Loucy (cell line): ENCODE measurements at regions not wholly inside any gene's neighbourhood (a gene's known extent, or its start where the extent isn't known, plus 50 kb on each side); places are given as distances from the start of the nearest gene placed in this dataset.

ENCODE experiments used
- H2AFZ ChIP-seq: fragments of 200-600 bp; sonication (generic); 2 replicates; pipeline ENCODE4 v1.6.0; 2016; ENCODE audit warnings: antibody characterized with exemption, mild to moderate bottlenecking, low read length, moderate library complexity
- H3F3A ChIP-seq: fragments of 200-600 bp; 2 replicates; pipeline ENCODE4 v1.6.0; 2016; ENCODE audit warnings: antibody characterized with exemption, low read depth, mild to moderate bottlenecking
- H3K27me3 ChIP-seq: fragments of 200-600 bp; sonication (generic); 2 replicates; pipeline ENCODE4 v1.6.1; 2014; ENCODE audit warnings: low read length, mild to moderate bottlenecking; ENCODE audit not compliant: insufficient read depth, poor library complexity, severe bottlenecking
- H3K36me3 ChIP-seq: fragments of 200-600 bp; sonication (generic); 2 replicates; pipeline ENCODE4 v1.6.1; 2016; ENCODE audit warnings: low read length; ENCODE audit not compliant: insufficient read depth
- H3K4me1 ChIP-seq: fragments of 200-600 bp; sonication (generic); 2 replicates; pipeline ENCODE4 v1.5.1; 2014; ENCODE audit warnings: low read length, mild to moderate bottlenecking; ENCODE audit not compliant: insufficient read depth, poor library complexity, severe bottlenecking
- H3K4me2 ChIP-seq: fragments of 200-600 bp; sonication (generic); 2 replicates; pipeline ENCODE4 v1.6.0; 2014; ENCODE audit warnings: antibody characterized with exemption, low read length, low read depth, mild to moderate bottlenecking; ENCODE audit not compliant: poor library complexity, severe bottlenecking
- H3K4me3 ChIP-seq: fragments of 200-600 bp; sonication (generic); 2 replicates; pipeline ENCODE4 v1.5.1; 2014; ENCODE audit warnings: low read length, mild to moderate bottlenecking, mixed read lengths; ENCODE audit not compliant: poor library complexity, severe bottlenecking
- H3K79me2 ChIP-seq: fragments of 200-600 bp; sonication (generic); 2 replicates; pipeline ENCODE4 v1.6.1; 2014; ENCODE audit warnings: low read length; ENCODE audit not compliant: insufficient read depth
- H3K9ac ChIP-seq: fragments of 200-600 bp; sonication (generic); 2 replicates; pipeline ENCODE4 v1.6.0; 2014; ENCODE audit warnings: mild to moderate bottlenecking, low read depth, low read length, moderate library complexity; ENCODE audit not compliant: poor library complexity, severe bottlenecking
- H3K9me2 ChIP-seq: fragments of 200-600 bp; sonication (generic); replicated peaks from 2 replicates; pipeline ENCODE4 v1.6.1; 2016; ENCODE audit warnings: low read depth, low read length, mixed read lengths
- H3K9me3 ChIP-seq: fragments of 200-600 bp; sonication (generic); 2 replicates; pipeline ENCODE4 v1.6.1; 2014; ENCODE audit warnings: mild to moderate bottlenecking, antibody characterized with exemption, low read length, low read depth; ENCODE audit not compliant: insufficient read depth
- H4K20me1 ChIP-seq: fragments of 200-600 bp; sonication (generic); 2 replicates; pipeline ENCODE4 v1.6.0; 2014; ENCODE audit warnings: antibody characterized with exemption, low read length, mild to moderate bottlenecking; ENCODE audit not compliant: insufficient read depth, poor library complexity, severe bottlenecking
- EZH2phosphoT487 ChIP-seq: fragments of 200-600 bp; IDR thresholded peaks from 2 replicates; pipeline ENCODE4 v1.6.1; 2018; ENCODE audit warnings: antibody characterized with exemption, mild to moderate bottlenecking, moderate library complexity, borderline replicate concordance
- TF ChIP-seq, protein P1 (sequence below): fragments of 200-600 bp; sonication (generic); conservative IDR thresholded peaks from 2 replicates; pipeline ENCODE4 v1.5.1; 2014; ENCODE audit warnings: mild to moderate bottlenecking, antibody characterized with exemption, low read length

- Histone ChIP-seq H3K79me2 (no peaks in the 10 kb centered on the region), H4K20me1 (no peaks in the 10 kb centered on the region), H3F3A (no peaks in the 10 kb centered on the region), H3K4me2 (no peak overlapping the region), H3K27me3 (no peaks in the 10 kb centered on the region), H3K36me3 (no peaks in the 10 kb centered on the region), H3K4me1 (no peaks in the 10 kb centered on the region), H3K9ac (no peak overlapping the region), H3K9me3 (no peaks in the 10 kb centered on the region), H2AFZ (no peak overlapping the region), H3K9me2 (no peaks in the 10 kb centered on the region), H3K4me3 (no peak overlapping the region)
- TF ChIP-seq, protein P1, sequence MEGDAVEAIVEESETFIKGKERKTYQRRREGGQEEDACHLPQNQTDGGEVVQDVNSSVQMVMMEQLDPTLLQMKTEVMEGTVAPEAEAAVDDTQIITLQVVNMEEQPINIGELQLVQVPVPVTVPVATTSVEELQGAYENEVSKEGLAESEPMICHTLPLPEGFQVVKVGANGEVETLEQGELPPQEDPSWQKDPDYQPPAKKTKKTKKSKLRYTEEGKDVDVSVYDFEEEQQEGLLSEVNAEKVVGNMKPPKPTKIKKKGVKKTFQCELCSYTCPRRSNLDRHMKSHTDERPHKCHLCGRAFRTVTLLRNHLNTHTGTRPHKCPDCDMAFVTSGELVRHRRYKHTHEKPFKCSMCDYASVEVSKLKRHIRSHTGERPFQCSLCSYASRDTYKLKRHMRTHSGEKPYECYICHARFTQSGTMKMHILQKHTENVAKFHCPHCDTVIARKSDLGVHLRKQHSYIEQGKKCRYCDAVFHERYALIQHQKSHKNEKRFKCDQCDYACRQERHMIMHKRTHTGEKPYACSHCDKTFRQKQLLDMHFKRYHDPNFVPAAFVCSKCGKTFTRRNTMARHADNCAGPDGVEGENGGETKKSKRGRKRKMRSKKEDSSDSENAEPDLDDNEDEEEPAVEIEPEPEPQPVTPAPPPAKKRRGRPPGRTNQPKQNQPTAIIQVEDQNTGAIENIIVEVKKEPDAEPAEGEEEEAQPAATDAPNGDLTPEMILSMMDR: no peak
- TF ChIP-seq EZH2phosphoT487: no peak
These were observed 184.3 kb downstream of the EDN1 start for GRCh38 chr6:12474167-12475140.

DNA sequence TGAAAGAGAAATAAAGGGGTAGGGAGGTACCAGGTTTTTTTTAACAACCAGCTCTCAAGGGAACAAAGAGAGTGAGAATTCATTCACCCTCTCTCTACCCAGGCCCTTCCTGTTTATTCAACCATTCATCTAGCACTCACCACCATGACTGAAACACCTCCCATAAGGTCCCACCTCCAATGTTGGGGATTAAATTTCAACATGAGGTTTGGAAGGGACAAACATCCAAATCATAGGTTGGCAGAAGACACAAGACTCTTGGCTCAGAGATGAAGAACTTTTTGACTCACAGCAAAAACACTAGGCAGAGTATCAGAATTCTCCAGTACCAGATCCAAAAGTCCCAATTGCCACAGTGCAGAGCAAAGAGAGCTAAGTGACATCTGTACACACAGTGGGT lies 186.3 kb downstream of the EDN1 start:
- Histone ChIP-seq H3K27me3 (no peaks in the 10 kb centered on the region), H3K4me3 (no peak overlapping the region), H3K4me1 (no peaks in the 10 kb centered on the region), H3K9me3 (no peaks in the 10 kb centered on the region), H3K9me2 (no peaks in the 10 kb centered on the region), H3K79me2 (no peaks in the 10 kb centered on the region), H3K36me3 (no peaks in the 10 kb centered on the region), H2AFZ (no peak overlapping the region), H3K9ac (no peak overlapping the region), H3K4me2 (no peak overlapping the region), H4K20me1 (no peaks in the 10 kb centered on the region), H3F3A (no peaks in the 10 kb centered on the region)
- no peak for TF ChIP-seq EZH2phosphoT487
- TF ChIP-seq, protein P1: no peak

- Histone ChIP-seq H4K20me1 (no peaks in the 10 kb centered on the region), H3K9me3 (no peaks in the 10 kb centered on the region), H3K9ac (no peak overlapping the region), H3K4me2 (no peak overlapping the region), H3K4me1 (peaks cover 8% of the 10 kb centered on the region), H3K9me2 (no peaks in the 10 kb centered on the region), H3K36me3 (no peaks in the 10 kb centered on the region), H2AFZ (no peak overlapping the region), H3K4me3 (no peak overlapping the region), H3K79me2 (no peaks in the 10 kb centered on the region), H3F3A (no peaks in the 10 kb centered on the region), H3K27me3 (no peaks in the 10 kb centered on the region)
- TF ChIP-seq EZH2phosphoT487: no peak
- TF ChIP-seq, protein P1: no peak
These were observed 187.5 kb downstream of the EDN1 start for GRCh38 chr6:12477616-12478015.
